ENCODE measurements at regions not wholly inside any gene's neighbourhood (a gene's known extent, or its start where the extent isn't known, plus 50 kb on each side); places are given as distances from the start of the nearest gene placed in this dataset.

- TF ChIP-seq HMGXB4 (CRISPR knock-in tag; IDR thresholded peaks at IDR 0.05; ENCODE audit: borderline replicate concordance) (no peak), HDAC2 (IDR thresholded peaks at IDR 0.05) (no peak)
Measured at GRCh38 chrX:46308110-46308509, 237.1 kb downstream of the ZNF674 start (continued).

- TF ChIP-seq SREBF2 (IDR thresholded peaks at IDR 0.05) (no peak), JUN (IDR thresholded peaks at IDR 0.05) (no peak), POLR2AphosphoS2 (conservative IDR thresholded peaks at IDR 0.05; ENCODE audit: low read length) (no peak), REST (IDR thresholded peaks at IDR 0.05) (no peak), FOSL2 (IDR thresholded peaks at IDR 0.05) (no peak), FOSL2 (CRISPR knock-in tag; IDR thresholded peaks at IDR 0.05) (no peak), NFE2L2 (conservative IDR thresholded peaks at IDR 0.05; ENCODE audit: low read length) (no peak), CEBPB (IDR thresholded peaks at IDR 0.05) (no peak), EHF (CRISPR knock-in tag; IDR thresholded peaks at IDR 0.05) (no peak), ZSCAN20 (CRISPR knock-in tag; IDR thresholded peaks at IDR 0.05) (no peak), HOXB13 (CRISPR knock-in tag; IDR thresholded peaks at IDR 0.05; ENCODE audit: low read depth) (no peak), MAFK (IDR thresholded peaks at IDR 0.05; ENCODE audit: partially characterized antibody) (no peak), CBX2 (IDR thresholded peaks at IDR 0.05; ENCODE audit: borderline replicate concordance, low read depth) (no peak), FOXS1 (CRISPR knock-in tag; IDR thresholded peaks at IDR 0.05) (no peak)
- DNase-seq (ENCODE audit: low read depth in 1 of 2, low spot score in 1 of 2) (no peak), ATAC-seq (no peak), FAIRE-seq (no peak)
- Histone ChIP-seq H3K4me3 (no peak overlapping the region), H3K9me3 (peaks cover 10% of the 10 kb centered on the region), H3K27ac (no peak overlapping the region), H3K4me2 (no peak overlapping the region), H3K4me1 (peaks cover 5% of the 10 kb centered on the region)
- CTCF ChIA-PET: no interaction called here
- POLR2A ChIA-PET: no interaction called here
- 58% methylated on average over 3 of the region's 3 CpGs for WGBS (ENCODE audit: missing lambda C conversion rate)
Measured at GRCh38 chrX:46306103-46306502, 239.1 kb downstream of the ZNF674 start.

- ChIA-PET CTCF (no interaction called here), POLR2A (no interaction called here)
- Histone ChIP-seq H3K4me2 (no peak overlapping the region), H3K9me3 (peaks cover 10% of the 10 kb centered on the region), H3K4me3 (no peak overlapping the region), H3K27ac (no peak overlapping the region), H3K4me1 (no peaks in the 10 kb centered on the region)
- 86% methylated on average over 2 of the region's 2 CpGs for WGBS (ENCODE audit: missing lambda C conversion rate)
- ATAC-seq: no peak
- DNase-seq (ENCODE audit: low read depth in 1 of 2, low spot score in 1 of 2): no peak
- no peak for FAIRE-seq
- no peak for TF ChIP-seq CHD2 (IDR thresholded peaks at IDR 0.05; ENCODE audit: low read length, partially characterized antibody)
- no peak for TF ChIP-seq CBX8 (IDR thresholded peaks at IDR 0.05)
- no peak for TF ChIP-seq ZC3H11A (IDR thresholded peaks at IDR 0.05)
- no peak for TF ChIP-seq REST (IDR thresholded peaks at IDR 0.05)
- TF ChIP-seq NFE2L2 (conservative IDR thresholded peaks at IDR 0.05; ENCODE audit: low read length): no peak
- no peak for TF ChIP-seq SMC3 (IDR thresholded peaks at IDR 0.05)
- TF ChIP-seq RAD21 (conservative IDR thresholded peaks at IDR 0.05 in 1 of 2, IDR thresholded peaks at IDR 0.05 in 1 of 2): no peak
- no peak for TF ChIP-seq MAZ (IDR thresholded peaks at IDR 0.05; ENCODE audit: borderline replicate concordance, low read depth, low read length)
- no peak for TF ChIP-seq E2F6 (IDR thresholded peaks at IDR 0.05; ENCODE audit: borderline replicate concordance, low read depth)
- no peak for TF ChIP-seq RFX5 (IDR thresholded peaks at IDR 0.05)
- TF ChIP-seq KDM5A (IDR thresholded peaks at IDR 0.05): no peak
- no peak for TF ChIP-seq FOXS1 (CRISPR knock-in tag; IDR thresholded peaks at IDR 0.05)
- TF ChIP-seq MAFK (IDR thresholded peaks at IDR 0.05; ENCODE audit: partially characterized antibody): no peak
- TF ChIP-seq BCL3 (IDR thresholded peaks at IDR 0.05): no peak
- TF ChIP-seq POLR2AphosphoS2 (conservative IDR thresholded peaks at IDR 0.05; ENCODE audit: low read length): no peak
- no peak for TF ChIP-seq KDM1A (IDR thresholded peaks at IDR 0.05; ENCODE audit: low read depth)
Measured at GRCh38 chrX:46305431-46305830, 239.8 kb downstream of the ZNF674 start.
